KG1 (cell line): ENCODE measurements at regions not wholly inside any gene's neighbourhood (a gene's known extent, or its start where the extent isn't known, plus 50 kb on each side); places are given as distances from the start of the nearest gene placed in this dataset.
A peak's percentile ranks its signal among the peaks of the same experiment; 100 is the strongest.

ENCODE experiments used
- DNase-seq: peaks from one replicate; lab custom pipeline; 2025; lab: John Stamatoyannopoulos, UW

DNA sequence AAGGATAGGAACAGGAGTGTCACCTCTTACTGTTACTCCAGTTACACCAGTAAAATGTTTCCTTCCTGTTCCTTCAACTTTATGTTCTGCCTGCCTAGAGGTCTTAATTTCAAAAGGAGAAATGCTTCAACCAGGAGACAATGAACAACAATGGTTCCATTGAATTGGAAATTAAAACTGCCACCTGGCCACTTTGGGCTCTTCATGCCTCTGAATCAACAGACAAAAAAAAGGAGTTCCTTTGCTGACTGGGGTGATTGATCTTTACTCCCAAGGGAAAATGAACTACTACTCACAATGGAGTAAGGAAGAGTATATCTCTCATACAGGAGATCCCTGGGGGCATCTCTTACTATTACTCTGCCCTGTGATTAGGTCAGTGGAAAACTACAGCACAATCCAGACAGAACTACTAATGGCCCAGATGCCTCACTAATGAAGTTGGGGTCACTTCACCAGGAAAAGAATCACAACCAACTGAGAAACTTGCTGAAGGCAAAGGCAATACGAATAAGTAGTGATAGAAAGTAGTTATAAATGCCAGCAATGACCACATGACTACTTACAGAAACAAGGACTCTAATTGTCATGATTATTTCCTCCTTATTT, 76.6 kb upstream of the PRDX6 start:
- no peak for DNase-seq

DNA sequence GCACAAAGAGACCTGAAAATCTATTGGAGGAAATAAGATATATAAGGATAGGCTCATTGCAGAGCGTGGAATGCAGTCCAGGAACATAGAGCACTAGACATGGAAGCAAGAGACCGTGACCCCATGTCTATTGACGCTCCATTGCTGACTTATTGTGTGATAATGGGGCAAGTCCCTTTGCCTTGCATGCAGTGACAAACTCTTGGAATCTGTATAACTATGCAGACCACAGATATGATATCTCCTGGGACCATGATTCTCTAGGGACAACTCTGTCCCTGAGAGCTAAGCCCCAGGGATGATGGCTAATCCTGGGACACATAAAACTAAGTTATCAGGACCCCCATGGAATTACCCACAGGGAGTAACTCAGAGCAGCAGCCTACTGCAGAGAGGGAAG, 73.1 kb upstream of the PRDX6 start:
- no peak for DNase-seq

GRCh38 chr1:173405281-173405680, 71.9 kb upstream of the PRDX6 start:
- no peak for DNase-seq

DNA sequence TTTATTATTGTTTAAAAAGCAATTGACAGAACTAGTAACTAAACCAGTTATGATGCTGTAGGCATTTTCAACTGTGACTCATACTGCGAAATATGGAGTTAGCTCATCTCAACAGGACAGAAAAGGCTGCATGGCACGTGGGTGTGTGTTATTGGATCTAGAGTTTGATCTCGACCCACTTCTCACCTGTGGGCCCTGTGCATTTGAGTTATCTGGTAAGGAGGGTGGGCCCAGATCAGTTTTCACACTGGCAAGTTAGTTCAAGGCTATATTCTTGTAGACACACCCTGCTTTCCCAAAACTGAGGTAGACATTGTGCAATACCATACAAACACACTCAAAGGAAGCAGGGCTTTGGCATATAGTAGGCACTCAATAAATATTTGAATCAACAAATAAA, 71.3 kb upstream of the PRDX6 start:
- DNase-seq: no peak

DNA sequence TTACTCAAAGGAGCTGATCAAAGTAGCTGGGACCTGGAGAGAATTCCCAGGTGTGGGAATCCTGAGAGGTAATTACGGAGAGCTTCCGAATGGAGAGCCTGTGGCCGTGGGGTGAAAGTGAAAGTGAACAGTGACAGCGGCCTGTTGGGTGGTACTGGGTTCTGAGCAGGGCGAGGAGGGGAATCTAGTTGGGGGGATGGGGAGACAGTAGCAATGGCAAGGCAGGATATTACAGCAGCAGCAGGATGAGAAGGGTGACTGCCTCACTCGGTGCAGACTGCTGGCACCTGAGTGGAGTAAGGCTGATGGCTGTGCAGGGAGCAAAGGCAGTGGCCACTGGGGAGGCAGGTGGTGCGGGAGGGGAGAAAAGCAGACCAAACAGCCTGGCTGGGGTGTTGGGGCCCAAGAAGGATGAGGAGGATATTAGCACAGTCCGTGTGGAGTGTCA, 70.3 kb upstream of the PRDX6 start:
- DNase-seq: no peak

DNA sequence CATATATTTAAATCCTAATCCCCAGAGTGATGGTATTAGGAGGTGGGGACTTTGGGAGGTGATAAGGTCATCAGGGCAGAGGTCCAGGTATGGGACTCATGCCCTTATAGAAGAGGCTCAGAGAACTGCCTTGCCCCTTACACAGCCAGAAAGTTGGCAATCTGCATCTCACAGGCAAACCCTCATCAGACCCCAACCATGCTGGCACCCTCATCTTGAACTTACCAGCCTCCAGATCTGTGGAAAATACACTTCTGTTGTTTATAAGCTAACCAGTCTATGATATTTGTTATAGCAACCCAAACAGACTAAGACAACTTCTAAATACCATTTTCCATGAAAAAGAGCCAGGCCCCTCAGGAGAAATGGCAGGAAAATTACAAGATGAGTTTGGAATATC, 69.3 kb upstream of the PRDX6 start:
- no peak for DNase-seq

- DNase-seq: no peak
Measured at GRCh38 chr1:173408886-173409285, 68.2 kb upstream of the PRDX6 start.

DNA sequence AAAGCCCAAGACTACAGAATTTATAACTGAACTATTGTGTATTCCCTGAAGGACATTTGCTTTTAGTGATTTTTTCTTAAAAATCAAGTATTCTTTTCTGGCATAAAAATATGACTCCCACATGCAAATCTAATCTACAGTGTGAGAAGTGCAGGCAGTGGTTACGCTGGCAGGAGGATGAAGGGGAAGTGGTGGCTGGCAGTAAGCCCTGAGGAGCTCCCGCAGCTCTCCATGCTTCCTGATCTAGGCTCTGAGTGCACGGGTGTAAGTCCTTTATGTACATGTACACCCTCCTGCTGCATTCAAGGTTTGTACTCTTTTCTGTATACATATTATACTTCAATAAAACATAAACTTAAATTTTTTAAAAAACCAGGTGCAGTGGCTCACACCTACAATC, 67.5 kb upstream of the PRDX6 start:
- peak; percentile 44 for DNase-seq

GRCh38 chr1:173410133-173410793, 66.9 kb upstream of the PRDX6 start:
- DNase-seq: no peak

DNA sequence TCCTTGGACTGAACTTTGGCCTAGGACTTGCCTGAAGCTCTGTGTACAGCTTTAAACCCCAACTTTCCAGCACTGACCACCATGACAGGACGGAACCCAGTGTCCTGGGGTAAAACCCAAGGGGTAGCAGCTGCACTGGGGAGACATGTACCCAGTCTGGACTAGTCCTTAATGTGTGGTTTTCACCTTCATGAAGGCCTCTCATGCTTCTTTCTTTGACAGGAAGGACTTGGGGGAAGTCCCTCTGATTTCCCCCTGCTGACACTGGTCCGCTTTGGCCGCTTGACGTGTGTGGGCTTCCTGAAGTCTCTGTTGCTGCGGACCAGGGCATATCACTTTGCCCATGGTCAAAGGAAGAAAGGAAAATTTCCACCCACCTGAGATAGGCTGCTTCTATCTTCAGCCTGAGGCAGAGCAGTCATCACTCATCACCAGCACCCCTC, 66.3 kb upstream of the PRDX6 start:
- DNase-seq: no peak

DNA sequence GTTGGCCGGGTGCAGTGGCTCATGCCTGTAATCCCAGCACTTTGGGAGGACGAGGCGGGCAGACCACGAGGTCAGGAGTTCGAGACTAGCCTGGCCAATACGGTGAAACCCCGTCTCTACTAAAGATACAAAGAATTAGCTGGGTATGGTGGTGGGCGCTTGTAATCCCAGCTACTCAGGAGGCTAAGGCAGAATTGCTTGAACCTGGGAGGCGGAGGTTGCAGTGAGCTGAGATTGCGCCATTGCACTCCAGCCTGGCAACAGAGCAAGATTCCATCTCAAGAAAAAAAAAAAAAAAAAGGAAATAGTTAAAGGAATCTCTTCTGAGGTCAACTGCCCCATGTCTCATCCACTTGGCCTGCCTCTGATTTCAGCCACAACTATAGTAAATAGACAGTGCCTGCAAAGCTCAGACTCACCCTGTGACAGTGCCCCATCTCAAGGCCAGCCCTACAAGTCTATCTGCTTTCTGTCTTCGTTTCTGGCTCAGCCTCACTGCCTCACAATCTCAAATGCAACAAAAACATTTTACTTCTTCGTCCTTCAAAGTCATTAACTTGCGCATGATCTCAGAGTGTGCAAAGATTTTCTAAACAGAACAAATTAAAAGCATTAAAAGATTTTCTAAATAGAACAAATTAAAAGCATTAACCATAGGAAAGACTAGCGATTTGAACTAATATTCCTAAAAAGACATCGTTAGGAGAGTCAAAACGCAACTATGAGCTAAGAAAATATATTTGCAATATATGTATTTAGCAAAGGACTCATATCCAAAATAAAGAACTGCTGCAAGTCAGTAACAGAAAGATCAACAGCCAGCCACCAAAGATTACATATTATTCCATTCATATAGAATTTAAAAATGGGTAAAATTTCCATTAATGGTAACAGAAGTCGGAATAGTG, 65.0 kb upstream of the PRDX6 start:
- DNase-seq: no peak

- no peak for DNase-seq
Measured at GRCh38 chr1:173413271-173413707, 63.8 kb upstream of the PRDX6 start.

DNA sequence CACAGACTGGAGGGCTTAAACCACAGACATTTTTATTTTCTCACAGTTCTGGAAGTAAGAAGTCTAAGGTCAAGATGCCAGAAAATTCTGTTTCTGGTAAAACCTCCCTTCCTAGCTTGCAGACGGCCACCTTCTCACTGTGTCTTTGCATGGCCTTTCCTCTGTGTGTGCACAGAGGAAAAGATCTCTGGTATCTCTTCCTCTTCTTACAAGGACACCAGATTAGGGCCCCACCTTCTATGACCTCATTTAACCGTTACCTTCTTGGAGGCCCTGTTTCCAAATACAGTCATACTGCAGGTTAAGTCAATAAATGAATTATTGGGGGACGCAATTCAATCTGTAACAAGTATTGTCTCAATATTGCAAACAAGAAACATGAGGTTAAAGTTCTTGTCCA, 63.0 kb upstream of the PRDX6 start:
- DNase-seq: no peak

DNA sequence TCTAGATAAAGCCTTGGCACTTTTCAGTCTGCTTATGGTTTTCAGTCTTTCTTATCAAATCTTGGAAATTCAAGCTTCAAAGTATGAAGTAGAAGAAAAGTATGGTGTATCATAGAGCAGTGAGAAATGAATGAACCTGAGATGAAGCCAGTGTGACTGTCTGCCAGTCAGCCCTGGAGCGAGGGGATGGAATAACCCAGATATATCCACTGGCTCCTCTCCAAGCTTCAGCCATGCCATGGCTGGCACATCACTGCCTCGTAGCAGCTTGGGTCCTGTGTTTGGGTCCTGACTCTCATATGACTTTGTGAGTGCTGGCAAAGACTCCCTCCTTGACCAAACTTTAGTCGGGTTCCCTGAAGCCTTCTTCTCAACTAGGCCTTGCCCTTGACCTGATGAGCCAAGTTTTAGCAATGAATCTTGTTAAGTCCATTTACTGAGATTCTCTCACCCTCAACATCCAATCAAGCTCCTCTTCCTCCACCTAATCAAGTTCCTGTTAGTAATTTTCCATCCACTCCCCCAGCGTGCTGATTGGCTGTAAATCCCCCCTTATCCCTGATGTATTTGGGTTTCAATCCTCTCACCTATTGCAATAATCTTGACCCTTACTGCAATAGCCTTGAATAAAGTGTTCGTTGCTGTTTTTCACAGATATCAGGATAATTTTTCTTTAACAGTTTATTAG, 62.5 kb upstream of the PRDX6 start:
- DNase-seq: no peak

- no peak for DNase-seq
Measured at GRCh38 chr1:173415490-173415889, 61.6 kb upstream of the PRDX6 start.

DNA sequence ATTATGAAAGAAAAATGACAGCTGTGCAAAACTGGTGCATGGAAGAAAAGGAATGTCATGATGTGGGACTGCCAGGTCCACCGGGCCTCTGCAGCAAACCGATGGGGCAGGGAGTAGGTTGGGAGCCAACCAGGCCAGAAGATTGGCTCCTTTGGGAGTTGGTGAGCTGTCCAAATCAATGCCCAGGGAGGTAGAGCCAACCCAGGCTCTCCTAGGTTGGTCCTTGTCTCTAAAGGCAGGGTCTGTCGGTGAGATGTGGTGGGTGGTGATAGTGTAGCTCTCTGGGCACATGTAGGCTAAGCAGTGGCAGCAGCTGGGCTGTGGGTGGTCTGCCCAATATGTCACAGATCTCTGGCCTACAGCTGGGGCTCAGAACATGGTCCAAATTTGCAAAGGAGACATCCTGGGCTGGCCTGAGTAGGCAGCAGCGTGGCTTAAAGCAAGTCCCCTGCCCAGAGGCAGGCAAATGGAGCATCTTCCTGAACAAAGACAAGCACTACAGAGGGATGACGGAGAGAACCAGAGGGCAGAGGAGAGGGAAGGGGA, 61.2 kb upstream of the PRDX6 start:
- DNase-seq: no peak

DNA sequence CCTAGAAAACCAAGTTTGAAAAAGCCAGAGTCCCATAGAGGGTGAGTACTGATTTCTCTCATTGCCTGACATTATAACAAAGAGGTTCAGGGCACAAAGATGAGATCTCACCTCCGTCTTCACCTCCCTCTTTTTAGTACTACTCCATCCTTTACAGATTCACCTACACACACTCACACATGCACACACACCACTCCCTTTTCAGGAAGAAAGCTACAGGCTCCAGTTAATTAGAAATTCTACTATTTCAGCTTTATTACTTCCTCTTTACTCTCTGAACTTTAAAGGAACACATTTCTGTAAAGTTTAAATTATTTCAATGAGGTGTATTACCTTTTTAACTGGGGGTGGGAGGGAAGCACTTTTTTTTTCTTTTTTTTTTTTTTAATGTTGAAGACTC, 59.6 kb upstream of the PRDX6 start:
- DNase-seq: no peak

GRCh38 chr1:173418107-173418985, 58.8 kb upstream of the PRDX6 start:
- no peak for DNase-seq

- peak; percentile 75 for DNase-seq
Measured at GRCh38 chr1:173420330-173420806, 56.8 kb upstream of the PRDX6 start.

GRCh38 chr1:173421286-173421685, 55.8 kb upstream of the PRDX6 start:
- no peak for DNase-seq

DNA sequence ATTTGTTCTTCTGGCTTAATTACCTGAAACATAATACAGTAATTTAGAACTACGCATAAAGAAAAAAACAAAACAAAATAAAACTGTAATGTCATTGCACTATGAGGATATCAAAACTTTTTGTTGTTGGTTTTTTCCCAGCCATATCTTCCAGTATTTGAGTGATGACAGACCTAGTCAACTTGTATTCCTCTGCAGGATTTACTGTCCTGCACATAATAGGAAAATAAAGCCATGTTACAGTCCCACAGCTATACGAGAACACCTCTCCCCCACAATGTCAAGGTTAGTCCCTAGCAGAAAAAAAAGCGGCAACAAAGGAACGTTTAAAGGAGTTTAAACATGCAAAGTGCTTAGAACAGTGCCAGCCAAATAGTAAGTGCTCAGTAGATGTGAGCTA, 55.3 kb upstream of the PRDX6 start:
- no peak for DNase-seq
